ENCODE measurements at regions not wholly inside any gene's neighbourhood (a gene's known extent, or its start where the extent isn't known, plus 50 kb on each side); places are given as distances from the start of the nearest gene placed in this dataset.

DNA sequence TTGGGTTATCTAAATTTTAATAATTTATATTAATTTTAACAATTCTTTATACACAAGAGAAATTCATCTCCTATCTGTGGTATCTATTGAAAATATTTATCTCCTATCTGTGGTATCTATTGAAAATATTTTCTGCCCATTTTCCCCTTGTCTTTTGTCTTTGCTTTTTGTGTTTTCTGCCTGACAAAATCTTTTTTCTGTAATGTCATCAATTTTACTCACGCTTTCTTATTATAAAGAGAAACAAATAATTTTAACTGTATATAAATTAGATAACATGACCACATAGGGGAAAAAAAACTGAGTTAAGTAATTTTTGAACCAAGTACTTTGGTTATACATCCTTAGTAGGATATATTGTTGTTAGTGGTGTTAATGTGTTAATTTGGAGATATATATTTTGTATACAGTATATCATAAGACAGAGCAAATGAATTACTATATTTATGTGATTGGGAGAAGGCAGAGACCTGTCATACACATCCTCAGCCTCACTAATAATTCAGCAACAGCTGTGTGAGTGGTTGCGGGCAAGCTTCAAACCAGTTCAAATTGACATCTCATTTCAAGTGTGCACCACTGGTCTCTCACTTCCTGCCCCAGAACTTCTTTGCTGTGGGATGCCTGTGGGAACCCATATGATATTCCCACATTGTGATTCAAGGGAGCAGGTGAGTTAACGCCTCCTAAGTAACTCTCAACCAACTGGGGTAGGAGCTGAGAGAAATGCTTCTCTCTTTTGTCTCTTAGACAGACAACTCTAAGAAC lies 292.4 kb downstream of the SP3 start:
- POLR2A ChIA-PET (ENCODE audit: low non-redundant PET) = no interaction called here
- TF ChIP-seq, protein P1, sequence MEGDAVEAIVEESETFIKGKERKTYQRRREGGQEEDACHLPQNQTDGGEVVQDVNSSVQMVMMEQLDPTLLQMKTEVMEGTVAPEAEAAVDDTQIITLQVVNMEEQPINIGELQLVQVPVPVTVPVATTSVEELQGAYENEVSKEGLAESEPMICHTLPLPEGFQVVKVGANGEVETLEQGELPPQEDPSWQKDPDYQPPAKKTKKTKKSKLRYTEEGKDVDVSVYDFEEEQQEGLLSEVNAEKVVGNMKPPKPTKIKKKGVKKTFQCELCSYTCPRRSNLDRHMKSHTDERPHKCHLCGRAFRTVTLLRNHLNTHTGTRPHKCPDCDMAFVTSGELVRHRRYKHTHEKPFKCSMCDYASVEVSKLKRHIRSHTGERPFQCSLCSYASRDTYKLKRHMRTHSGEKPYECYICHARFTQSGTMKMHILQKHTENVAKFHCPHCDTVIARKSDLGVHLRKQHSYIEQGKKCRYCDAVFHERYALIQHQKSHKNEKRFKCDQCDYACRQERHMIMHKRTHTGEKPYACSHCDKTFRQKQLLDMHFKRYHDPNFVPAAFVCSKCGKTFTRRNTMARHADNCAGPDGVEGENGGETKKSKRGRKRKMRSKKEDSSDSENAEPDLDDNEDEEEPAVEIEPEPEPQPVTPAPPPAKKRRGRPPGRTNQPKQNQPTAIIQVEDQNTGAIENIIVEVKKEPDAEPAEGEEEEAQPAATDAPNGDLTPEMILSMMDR (conservative IDR thresholded peaks at IDR 0.05; ENCODE audit: low read depth) = no peak
- no peak overlapping the region for H3K27ac ChIP-seq
- CTCF ChIA-PET = no interaction called here
- DNase-seq (ENCODE audit: low spot score) = no peak

DNA sequence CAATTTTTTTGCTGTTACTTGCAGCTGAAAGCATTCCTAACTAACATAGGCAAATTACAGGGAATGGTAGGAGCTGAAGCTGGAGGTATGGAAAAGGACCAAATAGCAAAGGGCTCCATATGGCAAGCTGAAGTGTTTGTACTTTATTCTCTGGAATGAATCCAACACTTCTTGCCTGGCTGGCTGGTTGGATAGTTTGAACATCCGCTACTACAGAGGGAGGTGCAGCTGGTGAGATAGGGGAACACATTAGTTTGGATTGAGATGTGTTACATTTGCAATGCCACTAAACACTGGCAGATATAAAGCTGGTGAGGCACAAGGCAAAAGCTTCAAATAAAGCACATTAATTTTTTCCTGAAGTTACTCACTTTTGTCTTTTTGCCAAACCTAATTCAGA lies 291.5 kb downstream of the SP3 start:
- DNase-seq (ENCODE audit: low spot score) = no peak
- POLR2A ChIA-PET (ENCODE audit: low non-redundant PET) = no interaction called here
- TF ChIP-seq, protein P1 (conservative IDR thresholded peaks at IDR 0.05; ENCODE audit: low read depth) = no peak
- CTCF ChIA-PET = no interaction called here
- no peak overlapping the region for H3K27ac ChIP-seq

DNA sequence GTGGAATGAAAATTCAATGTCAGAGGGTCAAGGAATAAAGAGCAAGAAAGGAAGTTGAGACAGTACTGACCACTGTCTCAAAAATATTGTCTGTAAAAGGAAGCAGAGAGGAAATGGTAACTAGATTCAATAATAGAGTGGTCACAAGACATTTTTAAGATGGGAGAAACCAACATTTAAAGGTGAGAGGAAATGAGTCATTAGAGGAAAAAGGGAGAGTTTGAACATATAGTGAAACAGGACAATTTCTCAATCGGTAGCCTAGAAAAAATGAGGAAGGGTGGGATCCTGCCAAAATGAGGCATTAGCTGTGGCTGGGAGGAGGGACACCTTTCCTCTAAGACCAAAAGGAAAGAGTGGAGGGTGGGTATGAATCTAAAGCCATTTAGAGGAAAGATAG lies 288.5 kb downstream of the SP3 start:
- ChIA-PET CTCF (no interaction called here), POLR2A (ENCODE audit: low non-redundant PET) (no interaction called here)
- DNase-seq (ENCODE audit: low spot score) = no peak
- peak overlapping the region; percentile 37; the same call in 1 of the 2 replicates for H3K27ac ChIP-seq
- TF ChIP-seq, protein P1 (conservative IDR thresholded peaks at IDR 0.05; ENCODE audit: low read depth) = no peak

DNA sequence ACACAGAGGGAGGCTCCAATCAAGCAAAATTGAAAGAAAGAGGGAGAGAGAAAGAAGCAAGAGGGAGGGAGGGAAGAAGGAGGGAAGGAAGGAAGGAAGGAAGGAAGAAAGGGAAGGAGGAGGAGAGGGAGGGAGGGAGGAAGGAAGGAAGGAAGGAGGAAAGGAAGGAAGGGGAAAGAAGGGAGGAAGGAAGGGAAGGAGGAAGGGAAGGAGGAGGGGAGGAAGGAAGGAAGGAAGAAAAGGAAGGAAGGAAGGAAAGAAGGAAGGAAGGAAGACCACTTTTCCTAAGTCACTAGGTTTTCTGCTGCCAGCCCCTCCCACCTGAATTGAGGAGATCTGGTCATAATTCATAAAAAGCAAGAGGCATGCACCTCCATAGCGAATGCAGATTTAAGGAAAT lies 287.0 kb downstream of the SP3 start:
- CTCF ChIA-PET = no interaction called here
- DNase-seq (ENCODE audit: low spot score) = no peak
- no peak overlapping the region for H3K27ac ChIP-seq
- TF ChIP-seq, protein P1 (conservative IDR thresholded peaks at IDR 0.05; ENCODE audit: low read depth) = no peak
- POLR2A ChIA-PET (ENCODE audit: low non-redundant PET) = no interaction called here

DNA sequence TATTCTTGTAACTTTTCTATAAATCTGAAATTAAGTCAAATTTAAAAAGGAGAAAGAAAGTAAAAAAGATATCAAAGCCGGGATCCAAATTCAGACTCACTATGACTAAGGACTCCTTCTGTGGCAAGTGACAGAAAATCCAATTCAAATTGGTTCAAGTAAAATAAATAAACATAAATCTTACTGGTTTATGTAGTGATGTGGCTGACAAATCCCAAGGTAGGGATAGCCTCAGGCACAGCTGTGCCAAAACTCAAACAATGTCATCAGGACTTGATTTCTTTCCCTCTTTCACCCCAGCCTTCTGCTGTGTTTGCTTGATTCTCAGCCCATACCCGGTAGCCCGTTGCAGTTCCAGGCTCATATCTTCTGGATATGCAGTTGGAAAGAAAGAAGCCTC lies 284.6 kb downstream of the SP3 start:
- ChIA-PET CTCF (no interaction called here), POLR2A (ENCODE audit: low non-redundant PET) (no interaction called here)
- no peak for DNase-seq (ENCODE audit: low spot score)
- H3K27ac ChIP-seq = no peak overlapping the region
- TF ChIP-seq, protein P1 (conservative IDR thresholded peaks at IDR 0.05; ENCODE audit: low read depth) = no peak

DNA sequence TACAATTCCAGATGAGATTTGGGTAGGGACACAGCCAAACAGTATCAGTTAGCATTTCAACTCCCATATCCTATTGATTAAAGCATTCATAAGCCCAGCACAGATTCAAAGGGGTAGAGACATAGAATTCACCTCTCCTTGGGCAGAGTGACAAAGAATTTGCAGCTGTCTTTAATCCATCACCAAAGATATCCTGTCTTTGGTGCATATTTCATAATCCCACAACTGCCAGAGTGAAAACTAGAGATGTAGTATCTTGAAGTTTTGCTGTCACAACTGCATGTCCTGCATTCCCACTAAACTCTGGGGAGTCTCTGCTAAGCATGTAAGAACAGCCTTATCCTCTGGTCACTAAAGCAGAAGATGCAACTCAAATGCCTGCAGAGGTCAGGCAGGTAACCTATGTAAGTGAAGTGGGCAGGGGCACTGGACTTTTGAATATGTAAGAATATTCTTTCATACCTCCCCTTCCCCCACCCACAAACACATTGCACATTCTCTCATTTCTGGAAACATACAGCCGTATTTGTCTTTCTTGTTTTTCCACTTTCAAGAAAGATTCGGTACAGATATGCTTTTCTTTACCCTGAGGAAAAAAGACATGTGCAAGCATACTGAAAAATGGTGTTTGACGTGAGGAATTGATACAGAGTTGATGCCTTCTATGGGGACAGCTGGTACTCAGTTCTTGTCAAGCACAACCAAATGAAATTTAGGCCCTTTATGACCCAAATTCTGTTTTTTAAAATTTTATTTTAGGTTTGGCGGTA lies 283.1 kb downstream of the SP3 start:
- CTCF ChIA-PET = no interaction called here
- TF ChIP-seq, protein P1 (conservative IDR thresholded peaks at IDR 0.05; ENCODE audit: low read depth) = no peak
- DNase-seq (ENCODE audit: low spot score) = no peak
- H3K27ac ChIP-seq = no peak overlapping the region
- POLR2A ChIA-PET (ENCODE audit: low non-redundant PET) = no interaction called here
